Gastroesophageal sphincter (tissue), 3 donors: ENCODE measurements at regions not wholly inside any gene's neighbourhood (a gene's known extent, or its start where the extent isn't known, plus 50 kb on each side); places are given as distances from the start of the nearest gene placed in this dataset.
"Not testable (repeated sequence)": the region's sequence is repeated elsewhere in the genome, so short reads cannot be mapped to it uniquely, and the experiment has no call there.

Experiments used
- CTCF ChIP-seq, 4 experiments: fragments of 200-600 bp in 2 of 4; fragments of 450-650 bp in 2 of 4; sonication (generic) in 1 of 4; IDR thresholded peaks; one replicate each; pipeline ENCODE4 v1.5.1; 2017 to 2019; ENCODE audit warnings: antibody characterized with exemption in 4 of 4, mild to moderate bottlenecking in 2 of 4, moderate library complexity in 2 of 4
- EP300 ChIP-seq: sonication (generic); formaldehyde crosslinking; IDR thresholded peaks from one replicate; pipeline ENCODE4 v1.6.1; 2017; ENCODE audit warnings: antibody characterized with exemption, mild to moderate bottlenecking

GRCh38 chr1:183737916-183738315, 67.0 kb upstream of the RGL1 start:
- TF ChIP-seq CTCF (IDR thresholded peaks at IDR 0.05); EP300: not testable (repeated sequence)
